ENCODE measurements at regions not wholly inside any gene's neighbourhood (a gene's known extent, or its start where the extent isn't known, plus 50 kb on each side); places are given as distances from the start of the nearest gene placed in this dataset.

DNA sequence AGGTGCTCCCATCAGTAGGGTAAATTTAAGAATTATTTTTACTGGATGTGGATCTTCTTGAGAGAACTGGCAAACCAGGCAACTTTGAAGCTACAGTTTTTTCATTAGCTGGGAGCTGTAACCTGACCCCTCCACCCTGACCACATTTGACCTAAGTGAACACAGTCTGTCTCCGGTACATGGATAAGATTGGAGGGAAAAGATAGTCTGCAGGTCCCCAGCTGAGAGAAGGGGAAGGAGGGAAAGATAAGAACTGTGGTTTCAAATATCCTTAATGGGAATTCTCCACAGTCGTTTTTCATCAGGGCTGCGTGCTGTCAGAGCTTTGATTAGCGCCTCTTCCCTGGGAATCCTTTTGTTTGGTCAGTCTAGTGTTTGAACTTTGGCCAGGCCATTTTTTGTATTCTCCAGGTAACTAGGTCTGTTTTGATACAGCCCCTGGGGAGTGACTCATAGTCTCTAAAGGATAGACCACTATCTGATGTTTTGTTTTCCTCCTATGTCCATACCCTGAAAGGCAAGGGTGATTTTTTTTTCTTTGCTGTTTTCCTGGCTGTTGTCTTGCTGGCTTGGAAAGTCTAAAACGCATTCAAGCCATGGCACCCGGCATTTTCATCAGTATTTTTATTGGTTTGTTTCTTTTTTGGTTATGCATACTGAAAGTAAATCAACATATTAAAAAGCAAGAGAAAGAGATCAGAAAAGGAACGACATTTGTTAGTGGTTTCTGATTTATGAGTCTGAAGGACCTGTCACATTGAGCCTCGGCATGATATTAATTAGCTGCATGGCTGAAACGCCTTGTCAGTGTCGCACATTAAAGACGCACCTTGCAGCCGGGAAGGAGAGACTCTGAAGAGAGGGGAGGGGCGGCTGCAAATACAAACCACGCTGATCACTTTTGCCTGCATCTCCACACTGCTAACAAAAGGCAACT lies 183.4 kb upstream of the FN1 start:
- TF ChIP-seq, protein P1, sequence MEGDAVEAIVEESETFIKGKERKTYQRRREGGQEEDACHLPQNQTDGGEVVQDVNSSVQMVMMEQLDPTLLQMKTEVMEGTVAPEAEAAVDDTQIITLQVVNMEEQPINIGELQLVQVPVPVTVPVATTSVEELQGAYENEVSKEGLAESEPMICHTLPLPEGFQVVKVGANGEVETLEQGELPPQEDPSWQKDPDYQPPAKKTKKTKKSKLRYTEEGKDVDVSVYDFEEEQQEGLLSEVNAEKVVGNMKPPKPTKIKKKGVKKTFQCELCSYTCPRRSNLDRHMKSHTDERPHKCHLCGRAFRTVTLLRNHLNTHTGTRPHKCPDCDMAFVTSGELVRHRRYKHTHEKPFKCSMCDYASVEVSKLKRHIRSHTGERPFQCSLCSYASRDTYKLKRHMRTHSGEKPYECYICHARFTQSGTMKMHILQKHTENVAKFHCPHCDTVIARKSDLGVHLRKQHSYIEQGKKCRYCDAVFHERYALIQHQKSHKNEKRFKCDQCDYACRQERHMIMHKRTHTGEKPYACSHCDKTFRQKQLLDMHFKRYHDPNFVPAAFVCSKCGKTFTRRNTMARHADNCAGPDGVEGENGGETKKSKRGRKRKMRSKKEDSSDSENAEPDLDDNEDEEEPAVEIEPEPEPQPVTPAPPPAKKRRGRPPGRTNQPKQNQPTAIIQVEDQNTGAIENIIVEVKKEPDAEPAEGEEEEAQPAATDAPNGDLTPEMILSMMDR (IDR thresholded peaks at IDR 0.05): no peak
- TF ChIP-seq POLR2AphosphoS5 (IDR thresholded peaks at IDR 0.05): no peak
- no peak for TF ChIP-seq POLR2A (IDR thresholded peaks at IDR 0.05)
